Bone marrow (tissue), 2 donors: ENCODE measurements at regions not wholly inside any gene's neighbourhood (a gene's known extent, or its start where the extent isn't known, plus 50 kb on each side); places are given as distances from the start of the nearest gene placed in this dataset.

Experiments
- DNase-seq, 2 donors: peaks; one replicate each; lab custom pipeline; 2025; lab: John Stamatoyannopoulos, UW

DNA sequence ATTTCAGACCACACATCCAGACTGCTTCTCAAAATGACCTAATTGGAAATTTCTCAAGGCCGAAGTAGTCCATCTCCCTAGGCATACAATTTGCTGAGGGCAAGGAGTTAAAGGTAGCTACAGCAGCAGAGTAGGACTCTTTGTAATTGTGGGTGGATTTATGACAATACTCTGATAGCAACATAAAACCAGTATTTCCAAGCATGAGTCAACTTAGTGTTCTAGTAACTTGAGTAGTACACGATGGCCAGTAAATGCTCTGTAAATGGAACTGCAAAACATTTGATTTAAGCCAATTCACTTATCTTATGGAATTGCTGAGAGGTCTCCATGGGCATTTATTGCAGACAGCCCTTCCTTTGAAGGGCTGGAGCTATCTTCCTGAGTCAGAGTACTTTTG lies 352.2 kb downstream of the PLK2 start:
- DNase-seq, result no peak

GRCh38 chr5:58106754-58107410 lies 353.0 kb downstream of the PLK2 start:
- no peak for DNase-seq

DNA sequence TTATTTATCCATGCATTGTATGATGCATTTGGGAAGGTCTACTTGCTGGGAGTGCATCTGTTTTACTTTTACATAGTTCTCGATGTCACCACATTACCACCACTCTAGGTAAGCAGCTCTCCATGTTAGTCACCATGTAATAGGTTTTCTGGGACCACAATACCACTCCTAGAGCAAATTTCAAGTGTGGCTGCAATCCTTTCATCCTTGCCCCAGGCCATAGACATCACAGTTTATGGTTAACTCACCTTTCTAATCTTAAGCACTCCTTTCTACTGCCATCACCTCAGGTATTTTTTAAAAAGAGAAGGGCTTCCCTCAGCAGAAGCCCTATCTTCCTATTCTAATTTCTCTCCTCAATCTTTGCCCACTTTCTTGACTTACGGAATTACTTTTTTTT lies 354.1 kb downstream of the PLK2 start:
- no peak for DNase-seq

DNA sequence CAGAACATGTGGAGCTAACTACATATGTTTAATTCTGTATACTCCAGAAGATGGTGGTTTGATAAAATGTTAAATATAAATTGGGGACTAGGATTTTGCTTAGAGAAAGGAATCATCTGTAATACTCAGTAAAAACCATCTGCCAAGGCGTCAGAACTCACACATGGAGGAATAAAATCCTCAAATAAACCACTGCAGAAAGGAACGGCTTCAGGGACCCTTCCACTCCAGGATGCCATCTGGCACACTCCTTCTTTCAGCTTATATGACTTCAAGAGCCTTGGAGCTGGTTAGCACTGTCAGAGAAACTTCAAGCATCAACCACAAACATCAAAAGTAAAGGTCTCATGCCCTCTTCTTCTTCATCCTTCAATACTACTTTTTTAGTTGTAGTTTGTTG lies 360.6 kb downstream of the PLK2 start:
- no peak for DNase-seq

- no peak for DNase-seq
Observed at GRCh38 chr5:58094031-58094430, 365.9 kb downstream of the PLK2 start.

- DNase-seq, result no peak
Observed at GRCh38 chr5:58090704-58091103, 369.2 kb downstream of the PLK2 start.

- DNase-seq, result no peak
Observed at GRCh38 chr5:58088941-58089340, 370.9 kb downstream of the PLK2 start.

DNA sequence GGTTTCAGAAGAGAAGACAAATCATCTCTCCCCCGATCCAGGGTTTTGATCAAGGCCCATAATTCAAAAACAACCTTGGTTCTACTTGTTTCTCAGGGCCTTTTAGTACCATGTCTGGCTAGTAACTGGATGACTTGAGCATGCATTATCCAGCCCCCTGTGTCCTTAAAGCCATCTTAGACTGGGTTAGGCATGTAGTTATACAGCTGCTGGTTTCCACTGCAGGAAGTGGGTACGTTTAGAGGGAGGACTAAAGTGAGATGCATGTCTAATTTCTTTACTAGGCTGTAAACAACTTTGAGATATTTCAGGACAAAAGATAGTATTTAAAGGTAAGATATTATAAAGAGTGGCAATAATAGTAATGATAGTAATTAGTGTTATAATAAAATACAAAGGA lies 372.0 kb downstream of the PLK2 start:
- no peak for DNase-seq

DNA sequence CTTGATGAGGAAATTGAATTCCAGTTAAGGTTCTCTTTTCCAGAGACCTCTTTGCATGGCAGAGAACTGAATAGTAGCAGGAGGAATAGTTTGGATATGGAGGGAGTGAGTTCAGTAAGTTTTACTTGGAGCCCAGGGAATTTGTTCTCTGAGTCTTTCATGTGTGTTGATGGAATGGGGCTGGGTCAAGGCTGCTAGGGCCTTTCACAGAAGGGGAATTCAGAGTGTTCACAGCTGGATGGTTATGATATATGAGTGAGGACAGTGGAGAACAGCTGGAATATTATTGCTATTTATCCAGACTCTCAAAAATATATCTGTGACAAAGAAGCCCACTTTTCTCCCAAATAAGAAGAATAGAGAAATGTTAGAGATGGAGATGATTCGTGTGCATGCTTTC lies 372.8 kb downstream of the PLK2 start:
- no peak for DNase-seq

- DNase-seq, result no peak
Observed at GRCh38 chr5:58085800-58086199, 374.1 kb downstream of the PLK2 start.

DNA sequence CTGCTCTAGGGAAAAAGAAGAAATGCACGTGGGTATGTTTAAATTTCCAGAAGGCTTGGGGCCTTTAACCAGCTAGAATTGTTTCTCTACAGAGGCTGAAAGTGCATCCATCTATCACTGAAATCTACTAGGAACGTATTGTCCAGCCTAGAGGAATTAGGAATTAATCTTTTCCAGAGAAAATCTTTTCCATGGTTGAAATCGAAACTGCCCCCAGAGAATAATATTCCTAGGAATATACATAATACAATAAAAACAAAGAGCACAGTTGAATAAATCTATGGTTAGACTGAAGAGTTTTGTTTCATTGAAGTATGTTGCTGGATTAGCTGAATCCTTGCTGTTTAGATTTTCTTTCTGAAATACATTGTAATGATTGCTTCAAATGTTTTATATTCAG lies 378.5 kb downstream of the PLK2 start:
- no peak for DNase-seq

DNA sequence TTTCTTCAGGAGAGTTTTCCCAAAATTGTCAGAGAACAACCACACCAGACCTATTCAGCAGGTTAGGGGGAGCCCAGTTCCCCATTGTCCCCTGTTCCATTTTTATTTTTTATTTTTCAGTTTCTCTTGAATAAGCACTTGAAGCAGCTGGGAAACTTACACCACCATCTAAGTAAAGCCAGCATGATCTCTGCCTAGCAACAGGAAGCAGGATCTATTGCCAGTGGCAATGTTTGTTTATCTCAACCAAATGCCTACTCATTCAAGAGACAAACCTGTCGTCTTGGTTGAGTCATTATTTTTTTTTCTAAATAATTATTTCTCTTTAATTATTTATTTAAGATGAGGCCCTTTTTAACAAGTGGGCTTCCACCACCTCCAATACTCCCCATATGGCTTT lies 379.3 kb downstream of the PLK2 start:
- no peak for DNase-seq

DNA sequence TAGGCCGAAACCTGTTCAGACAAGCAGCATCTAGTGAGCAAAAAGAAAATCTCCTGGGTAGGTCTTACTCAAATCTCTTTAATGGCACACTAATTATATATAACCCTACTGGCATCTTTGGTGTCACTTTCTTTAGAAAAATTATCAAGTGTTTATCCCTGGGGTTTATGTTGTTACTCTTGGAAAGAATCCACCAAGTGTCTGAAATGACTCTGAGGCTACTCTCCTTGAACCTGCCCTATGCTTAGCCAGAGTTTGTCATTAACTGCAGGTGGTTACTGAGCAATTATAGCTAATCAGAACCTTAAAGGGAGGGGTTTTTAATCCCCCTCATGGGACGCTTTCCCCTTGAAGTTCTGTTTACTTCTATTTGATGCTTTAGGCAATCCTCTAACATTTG lies 381.9 kb downstream of the PLK2 start:
- no peak for DNase-seq

- DNase-seq, result no peak
Observed at GRCh38 chr5:58077416-58077815, 382.5 kb downstream of the PLK2 start.

DNA sequence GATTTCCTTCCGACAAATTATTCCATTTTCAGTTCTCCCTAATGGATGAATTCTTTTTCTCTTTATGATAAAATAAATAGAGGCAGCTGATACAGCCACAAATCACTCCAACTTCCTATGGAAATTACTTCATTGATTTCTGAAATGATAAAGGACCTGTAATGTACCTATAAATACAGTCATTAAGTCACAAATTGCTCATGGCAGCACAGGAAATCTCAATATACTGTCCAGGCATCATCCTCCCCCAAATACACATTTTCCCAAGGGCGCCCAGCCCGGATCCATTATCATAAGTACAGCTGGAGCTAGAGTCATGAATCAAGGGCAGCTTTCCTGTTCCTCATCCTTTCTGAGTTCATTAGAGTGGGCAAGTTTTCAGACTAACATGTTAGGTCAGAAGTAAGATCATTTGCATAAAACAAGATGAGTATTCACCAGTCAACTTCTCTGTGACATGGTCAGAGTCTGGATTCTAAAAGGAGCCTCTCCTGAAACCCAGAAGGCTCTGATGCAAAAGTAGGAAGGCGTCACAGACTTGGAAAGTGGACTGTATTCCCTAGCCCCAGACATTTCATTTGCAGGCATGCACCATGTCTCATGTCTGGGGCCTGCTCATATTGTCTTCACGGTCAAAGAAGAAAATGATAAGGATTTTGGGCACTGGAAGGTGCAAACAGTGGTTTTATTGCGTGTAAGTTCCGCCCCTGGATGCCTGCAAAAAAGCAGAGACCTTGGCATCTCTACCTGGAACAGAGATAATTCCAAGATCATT lies 383.2 kb downstream of the PLK2 start:
- DNase-seq, result no peak

- DNase-seq, result no peak
Observed at GRCh38 chr5:58075907-58076306, 384.0 kb downstream of the PLK2 start.

GRCh38 chr5:58074717-58075116 lies 385.2 kb downstream of the PLK2 start:
- no peak for DNase-seq

- no peak for DNase-seq
Observed at GRCh38 chr5:58074222-58074621, 385.7 kb downstream of the PLK2 start.

DNA sequence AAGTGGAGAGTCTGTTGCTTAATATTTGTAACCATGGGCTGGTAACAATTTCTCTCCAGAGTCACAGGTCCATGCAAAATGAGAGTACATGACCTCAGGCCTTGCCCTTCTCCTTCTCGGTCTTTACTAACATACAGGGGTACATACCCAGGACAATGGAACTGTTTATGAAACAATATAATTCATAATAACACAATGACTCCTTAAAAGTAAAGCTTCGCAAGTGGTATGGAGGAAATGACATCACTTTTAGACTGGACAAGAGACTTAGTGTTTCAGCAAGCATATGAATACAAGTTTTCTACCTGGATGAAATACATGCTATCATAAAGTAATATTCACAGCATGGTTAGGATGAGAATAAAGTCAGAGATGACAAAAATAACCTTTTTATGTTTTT lies 386.6 kb downstream of the PLK2 start:
- DNase-seq, result no peak

- no peak for DNase-seq
Observed at GRCh38 chr5:58072300-58072965, 387.5 kb downstream of the PLK2 start.

DNA sequence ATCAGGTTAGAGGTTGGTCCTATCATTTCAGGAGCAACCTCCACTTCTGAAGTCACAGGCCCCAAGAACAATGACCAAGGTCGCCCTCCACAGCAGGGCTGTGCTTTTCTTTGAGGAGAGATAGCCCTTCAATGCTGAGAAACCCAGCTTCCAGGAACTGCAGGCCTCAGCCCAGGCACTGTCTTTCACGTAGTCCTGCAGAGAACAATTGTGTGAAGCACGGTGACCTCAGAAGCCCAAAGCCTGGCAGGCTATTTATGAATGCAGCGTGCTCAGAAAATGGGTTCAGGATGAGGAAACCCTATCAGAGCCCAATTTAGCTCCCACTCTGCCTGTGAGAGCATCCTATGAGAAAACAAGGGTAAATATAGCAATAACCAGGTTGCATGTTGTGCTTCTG lies 388.3 kb downstream of the PLK2 start:
- no peak for DNase-seq

DNA sequence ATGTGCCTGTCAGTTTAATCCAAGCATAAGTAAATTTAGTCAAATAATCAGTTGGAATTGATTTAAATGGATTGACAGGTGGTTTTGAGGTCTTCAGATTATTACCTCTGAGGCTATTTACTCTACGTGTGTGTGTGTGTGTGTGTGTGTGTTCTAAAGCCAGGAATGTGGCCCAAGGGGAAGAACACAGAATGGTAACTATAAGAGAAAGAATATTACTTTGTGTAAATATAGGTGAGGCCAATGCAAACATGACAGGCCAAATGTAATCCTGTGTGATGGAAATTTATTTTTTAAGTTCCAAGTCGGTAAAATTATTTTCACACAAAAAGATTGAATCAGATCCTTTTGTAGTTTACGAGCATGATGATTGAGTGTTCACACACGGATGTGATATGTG lies 390.0 kb downstream of the PLK2 start:
- no peak for DNase-seq

GRCh38 chr5:58069016-58069705 lies 390.7 kb downstream of the PLK2 start:
- no peak for DNase-seq
